HepG2 (cell line): ENCODE measurements at regions not wholly inside any gene's neighbourhood (a gene's known extent, or its start where the extent isn't known, plus 50 kb on each side); places are given as distances from the start of the nearest gene placed in this dataset.

ENCODE experiments used
- ATAC-seq: fragments of 200-7000 bp; cut with Tn5 transposase; 3 replicates; pipeline ENCODE4 v1.9.1; 2020; ENCODE audit warnings: mild to moderate bottlenecking, moderate library complexity
- BruUV-seq: library from RNA; stranded (reverse); fragments of 400-500 nt; replicated peaks from 2 replicates; lab custom pipeline; 2021; lab: Mats Ljungman, UMichigan
- CTCF ChIA-PET: fragments of 300-600 bp; formaldehyde crosslinking; extraction: SDS; loops from one replicate; lab custom pipeline; 2021; ENCODE audit warnings: low total read pairs, inconsistent platforms, low intra/inter-chr PET ratio; lab: Yijun Ruan, JAX
- POLR2A ChIA-PET: fragments of 350-600 bp; sonication (Branson Sonifier 250); formaldehyde crosslinking; loops from one replicate; lab custom pipeline; 2020; ENCODE audit warnings: antibody characterized with exemption, inconsistent platforms; lab: Yijun Ruan, JAX
- DNase-seq: peaks from one replicate; pipeline ENCODE4 v3.0.0-alpha.2; 2015; ENCODE audit warnings: low spot score
- FAIRE-seq: peaks from 3 replicates; lab custom pipeline; 2011; peaks lifted over from hg19 to GRCh38; lab: Jason Lieb, UNC
- H2AFZ ChIP-seq: one replicate; pipeline ENCODE4 v1.6.1; 2011; ENCODE audit warnings: low read length, inconsistent platforms
- H3K27ac ChIP-seq: fragments of 300-600 bp; 3 replicates; pipeline ENCODE4 v1.8.0; 2011; ENCODE audit warnings: mixed run types, mild to moderate bottlenecking, mixed read lengths, low read length, inconsistent platforms; ENCODE audit not compliant: insufficient read depth; ENCODE audit errors: extremely low read length
- H3K27me3 ChIP-seq, 2 experiments: fragments of 200-600 bp in 1 of 2; 2 replicates in 1 of 2; 3 replicates in 1 of 2; pipeline versions ENCODE4 v1.6.0 to v1.8.0; 2011; ENCODE audit warnings: low read length in 2 of 2, mild to moderate bottlenecking in 2 of 2, moderate library complexity in 2 of 2, inconsistent platforms in 1 of 2; ENCODE audit not compliant: insufficient read depth in 2 of 2, control insufficient read depth in 1 of 2
- H3K36me3 ChIP-seq, 2 experiments: fragments of 200-600 bp in 1 of 2; replicated peaks in 1 of 2; 2 replicates in 1 of 2; 3 replicates in 1 of 2; pipeline versions ENCODE4 v1.5.1 to v1.8.0; 2011; ENCODE audit warnings: low read length in 2 of 2, inconsistent platforms in 1 of 2; ENCODE audit not compliant: insufficient read depth in 2 of 2, control insufficient read depth in 1 of 2
- H3K4me1 ChIP-seq: 2 replicates; pipeline ENCODE4 v1.5.1; 2012; ENCODE audit warnings: low read length, inconsistent platforms; ENCODE audit not compliant: insufficient read depth
- H3K4me2 ChIP-seq: 2 replicates; pipeline ENCODE4 v1.6.0; 2011; ENCODE audit warnings: low read depth, low read length, inconsistent platforms
- H3K4me3 ChIP-seq, 3 experiments: fragments of 200-600 bp in 1 of 3; sonication (generic), shearing (Covaris generic) in 1 of 3; replicated peaks in 1 of 3; 2 replicates each; pipeline ENCODE4 v1.5.1; 2011 to 2016; ENCODE audit warnings: low read length in 3 of 3, inconsistent platforms in 2 of 3, low read depth in 2 of 3, mild to moderate bottlenecking in 2 of 3, control low read depth in 1 of 3, mixed read lengths in 1 of 3; ENCODE audit not compliant: insufficient read depth in 1 of 3
- H3K79me2 ChIP-seq: one replicate; pipeline ENCODE4 v1.6.1; 2011; ENCODE audit warnings: low read length, inconsistent platforms; ENCODE audit not compliant: insufficient read depth
- H3K9ac ChIP-seq: 2 replicates; pipeline ENCODE4 v1.6.0; 2011; ENCODE audit warnings: mild to moderate bottlenecking, low read depth, low read length, inconsistent platforms; ENCODE audit not compliant: insufficient read depth
- H3K9me3 ChIP-seq: 2 replicates; pipeline ENCODE4 v1.5.1; 2012; ENCODE audit warnings: mild to moderate bottlenecking, low read length
- H4K20me1 ChIP-seq: 2 replicates; pipeline ENCODE4 v1.6.0; 2011; ENCODE audit warnings: inconsistent platforms, mild to moderate bottlenecking, low read length, moderate library complexity; ENCODE audit not compliant: insufficient read depth
- CREB3 ChIP-seq: sonication (generic); formaldehyde crosslinking; IDR thresholded peaks from 2 replicates; pipeline ENCODE4 v1.5.0; 2020; ENCODE audit warnings: missing genetic modification reagents
- HMGXB3 ChIP-seq: sonication (generic); formaldehyde crosslinking; IDR thresholded peaks from 2 replicates; pipeline ENCODE4 v1.4.0; 2020; ENCODE audit warnings: missing genetic modification reagents, borderline replicate concordance
- MTA1 ChIP-seq: sonication (generic); formaldehyde crosslinking; IDR thresholded peaks from 2 replicates; pipeline ENCODE4 v1.4.0; 2020; ENCODE audit warnings: missing genetic modification reagents, mild to moderate bottlenecking, borderline replicate concordance
- RCOR2 ChIP-seq: IDR thresholded peaks from 2 replicates; pipeline ENCODE4 v1.6.1; 2016; ENCODE audit warnings: missing biosample characterization, missing genetic modification reagents
- SCMH1 ChIP-seq: sonication (generic); formaldehyde crosslinking; IDR thresholded peaks from 2 replicates; pipeline ENCODE4 v1.9.0; 2021; ENCODE audit warnings: missing genetic modification reagents, mild to moderate bottlenecking, borderline replicate concordance
- ZNF720 ChIP-seq: sonication (generic); formaldehyde crosslinking; IDR thresholded peaks from 2 replicates; pipeline ENCODE4 v1.4.0; 2020; ENCODE audit warnings: missing genetic modification reagents
- ZNF776 ChIP-seq: sonication (generic); formaldehyde crosslinking; IDR thresholded peaks from 2 replicates; pipeline ENCODE4 v1.4.0; 2020; ENCODE audit warnings: mild to moderate bottlenecking, missing genetic modification reagents
- WGBS: methylation state at CpG from one replicate; pipeline ENCODE4 v1.1.6; 2017; ENCODE audit warnings: low lambda C conversion rate; 5-methylcytosine and 5-hydroxymethylcytosine counted together
- in situ Hi-C: cut with HindIII; loops from 2 replicates; pipeline ENCODE4 v1.10.0; 2017; ENCODE audit warnings: low pct_unique_long_range_greater_than_20kb; ENCODE audit not compliant: extremely low pct_ligation_motif_present
- intact Hi-C: fragments of 100-400 bp; cut with micrococcal nuclease; formaldehyde crosslinking; loops from one replicate; pipeline ENCODE4 v1.10.0; 2022; ENCODE audit not compliant: unreplicated experiment
- TF ChIP-seq, protein P1 (sequence below): IDR thresholded peaks from 2 replicates; pipeline ENCODE4 v1.6.1; 2016; ENCODE audit warnings: missing compliant biosample characterization, missing genetic modification reagents, borderline replicate concordance

- FAIRE-seq (no peak), ATAC-seq (no peak), DNase-seq (no peak)
- Histone ChIP-seq H2AFZ (no peak overlapping the region), H3K27ac (no peak overlapping the region), H3K36me3 (no peaks in the 10 kb centered on the region), H3K9ac (no peak overlapping the region), H3K4me2 (no peak overlapping the region), H4K20me1 (no peaks in the 10 kb centered on the region), H3K4me1 (no peaks in the 10 kb centered on the region), H3K4me3 (no peak overlapping the region), H3K9me3 (peaks cover 63% of the 10 kb centered on the region), H3K27me3 (no peaks in the 10 kb centered on the region), H3K79me2 (no peaks in the 10 kb centered on the region)
- intact Hi-C loops, result no loop called here
- ChIA-PET POLR2A (no interaction called here), CTCF (no interaction called here)
- no TSS peak for BruUV-seq
- in situ Hi-C loops, result no loop called here
- WGBS, result 4% methylated on average over 1 of the region's 1 CpG
- TF ChIP-seq RCOR2, result no peak
- TF ChIP-seq, protein P1, sequence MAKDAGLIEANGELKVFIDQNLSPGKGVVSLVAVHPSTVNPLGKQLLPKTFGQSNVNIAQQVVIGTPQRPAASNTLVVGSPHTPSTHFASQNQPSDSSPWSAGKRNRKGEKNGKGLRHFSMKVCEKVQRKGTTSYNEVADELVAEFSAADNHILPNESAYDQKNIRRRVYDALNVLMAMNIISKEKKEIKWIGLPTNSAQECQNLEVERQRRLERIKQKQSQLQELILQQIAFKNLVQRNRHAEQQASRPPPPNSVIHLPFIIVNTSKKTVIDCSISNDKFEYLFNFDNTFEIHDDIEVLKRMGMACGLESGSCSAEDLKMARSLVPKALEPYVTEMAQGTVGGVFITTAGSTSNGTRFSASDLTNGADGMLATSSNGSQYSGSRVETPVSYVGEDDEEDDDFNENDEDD, result no peak
- no peak for TF ChIP-seq CREB3 (CRISPR knock-in tag)
- no peak for TF ChIP-seq ZNF776 (CRISPR knock-in tag)
- TF ChIP-seq ZNF720 (CRISPR knock-in tag), result no peak
- TF ChIP-seq HMGXB3 (CRISPR knock-in tag), result no peak
- TF ChIP-seq SCMH1 (CRISPR knock-in tag), result no peak
- TF ChIP-seq MTA1 (CRISPR knock-in tag), result no peak
These were observed 139.6 kb downstream of the HTR1A start for GRCh38 chr5:63822614-63823013.
